ENCODE measurements at regions not wholly inside any gene's neighbourhood (a gene's known extent, or its start where the extent isn't known, plus 50 kb on each side); places are given as distances from the start of the nearest gene placed in this dataset.

GRCh38 chrX:118904664-118905063, 69.8 kb upstream of the LONRF3 start:
- TF ChIP-seq CTCF (IDR thresholded peaks at IDR 0.05) (no peak), POLR2A (IDR thresholded peaks at IDR 0.05) (no peak)
